ENCODE measurements at regions not wholly inside any gene's neighbourhood (a gene's known extent, or its start where the extent isn't known, plus 50 kb on each side); places are given as distances from the start of the nearest gene placed in this dataset.

GRCh38 chr1:29783508-29784275 is 547.4 kb downstream of the PTPRU start:
- Mint-ChIP-seq H3K27ac (no peak overlapping the region), H3K9me3 (no peaks in the 10 kb centered on the region), H3K27me3 (ENCODE audit: insufficient read depth) (no peaks in the 10 kb centered on the region), H3K4me1 (no peaks in the 10 kb centered on the region), H3K36me3 (ENCODE audit: low read depth) (no peaks in the 10 kb centered on the region), H3K4me3 (no peak overlapping the region)
- no peak for TF ChIP-seq CTCF (conservative IDR thresholded peaks at IDR 0.05)
- Histone ChIP-seq H3K27ac (ENCODE audit: low read depth, low read length) (no peak overlapping the region), H3K9me3 (ENCODE audit: control insufficient read depth, low read length) (no peaks in the 10 kb centered on the region), H3K4me3 (ENCODE audit: low read length) (no peak overlapping the region), H3K36me3 (ENCODE audit: control insufficient read depth, insufficient read depth, low read length) (no peaks in the 10 kb centered on the region), H3K4me1 (ENCODE audit: control insufficient read depth, insufficient read depth, low read length) (no peaks in the 10 kb centered on the region), H3K9ac (ENCODE audit: extremely low read depth, low read length, poor library complexity, severe bottlenecking) (no peak overlapping the region), H3K27me3 (ENCODE audit: control insufficient read depth, insufficient read depth, low read length, poor library complexity, severe bottlenecking) (peaks cover 20% of the 10 kb centered on the region)
- no peak for DNase-seq
- WGBS, 2 experiments (ENCODE audit: insufficient coverage in 1 of 2, insufficient read length in 1 of 2), result 90 to 100% methylated on average over 3 to 17 of the region's 17 CpGs

- DNase-seq, result no peak
- Histone ChIP-seq H3K4me1 (ENCODE audit: control insufficient read depth, insufficient read depth, low read length) (no peaks in the 10 kb centered on the region), H3K36me3 (ENCODE audit: control insufficient read depth, insufficient read depth, low read length) (no peaks in the 10 kb centered on the region), H3K27ac (ENCODE audit: low read depth, low read length) (no peak overlapping the region), H3K4me3 (ENCODE audit: low read length) (no peak overlapping the region), H3K9ac (ENCODE audit: extremely low read depth, low read length, poor library complexity, severe bottlenecking) (no peak overlapping the region), H3K9me3 (ENCODE audit: control insufficient read depth, low read length) (no peaks in the 10 kb centered on the region), H3K27me3 (ENCODE audit: control insufficient read depth, insufficient read depth, low read length, poor library complexity, severe bottlenecking) (peaks cover 20% of the 10 kb centered on the region)
- Mint-ChIP-seq H3K27me3 (ENCODE audit: insufficient read depth) (no peaks in the 10 kb centered on the region), H3K27ac (no peak overlapping the region), H3K36me3 (ENCODE audit: low read depth) (no peaks in the 10 kb centered on the region), H3K4me1 (no peaks in the 10 kb centered on the region), H3K4me3 (no peak overlapping the region), H3K9me3 (no peaks in the 10 kb centered on the region)
- WGBS, 2 experiments (ENCODE audit: insufficient coverage in 1 of 2, insufficient read length in 1 of 2), result 80 to 89% methylated on average over 5 to 6 of the region's 6 CpGs
- no peak for TF ChIP-seq CTCF (conservative IDR thresholded peaks at IDR 0.05)
Observed at GRCh38 chr1:29782846-29783507, 546.7 kb downstream of the PTPRU start.

- H3K27ac Mint-ChIP-seq, result no peak overlapping the region
- no peak overlapping the region for H3K4me3 Mint-ChIP-seq
- no peak for TF ChIP-seq CTCF (conservative IDR thresholded peaks at IDR 0.05)
- Histone ChIP-seq H3K9ac (ENCODE audit: extremely low read depth, low read length, poor library complexity, severe bottlenecking) (no peak overlapping the region), H3K9me3 (ENCODE audit: control insufficient read depth, low read length) (peaks cover 4% of the 10 kb centered on the region), H3K4me3 (ENCODE audit: low read length) (no peak overlapping the region), H3K27me3 (ENCODE audit: control insufficient read depth, insufficient read depth, low read length, poor library complexity, severe bottlenecking) (peaks cover 20% of the 10 kb centered on the region), H3K27ac (ENCODE audit: low read depth, low read length) (no peak overlapping the region), H3K4me1 (ENCODE audit: control insufficient read depth, insufficient read depth, low read length) (no peaks in the 10 kb centered on the region), H3K36me3 (ENCODE audit: control insufficient read depth, insufficient read depth, low read length) (no peaks in the 10 kb centered on the region)
- no peak for DNase-seq
- no peaks in the 10 kb centered on the region for H3K36me3 Mint-ChIP-seq (ENCODE audit: low read depth)
- 84 to 90% methylated on average over 5 of the region's 5 CpGs for WGBS, 2 experiments (ENCODE audit: insufficient coverage in 1 of 2, insufficient read length in 1 of 2)
- H3K4me1 Mint-ChIP-seq, result no peaks in the 10 kb centered on the region
- peaks cover 10% of the 10 kb centered on the region for H3K9me3 Mint-ChIP-seq
- H3K27me3 Mint-ChIP-seq (ENCODE audit: insufficient read depth), result peaks cover 6% of the 10 kb centered on the region
Observed at GRCh38 chr1:29779146-29779545, 542.8 kb downstream of the PTPRU start.

Data from endodermal cell (in vitro differentiated cells).